ENCODE measurements at regions not wholly inside any gene's neighbourhood (a gene's known extent, or its start where the extent isn't known, plus 50 kb on each side); places are given as distances from the start of the nearest gene placed in this dataset.

DNA sequence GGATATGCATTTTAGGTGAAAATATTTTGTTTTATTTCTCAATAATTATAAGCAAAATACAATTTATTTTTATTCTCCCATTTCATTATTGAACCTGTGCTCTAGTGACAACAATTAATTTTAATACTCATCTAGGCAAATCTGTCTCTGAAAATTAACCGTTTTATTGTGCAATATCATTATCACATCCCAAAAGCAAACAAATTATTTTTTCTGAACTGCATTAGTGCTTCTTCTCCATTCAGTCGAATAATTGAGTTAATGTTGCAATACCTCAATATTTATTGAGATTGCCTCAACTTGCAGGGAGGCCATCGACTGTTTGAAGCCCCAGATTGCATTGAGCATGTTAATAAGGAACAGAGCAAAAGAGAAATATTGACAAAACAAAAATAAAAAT lies 303.2 kb upstream of the LRFN5 start:
- Histone ChIP-seq H3K4me3 (no peak overlapping the region), H3K27me3 (no peaks in the 10 kb centered on the region), H3K9me3 (no peaks in the 10 kb centered on the region), H3K36me3 (no peaks in the 10 kb centered on the region), H3K27ac (no peak overlapping the region), H3K4me1 (no peaks in the 10 kb centered on the region)
- FAIRE-seq = no peak
- WGBS, 2 donors = 42 to 52% methylated on average over 3 of the region's 3 CpGs
- ATAC-seq = no peak
- intact Hi-C loops (cut with DNase I) = no loop called here
- TF ChIP-seq, protein P1, sequence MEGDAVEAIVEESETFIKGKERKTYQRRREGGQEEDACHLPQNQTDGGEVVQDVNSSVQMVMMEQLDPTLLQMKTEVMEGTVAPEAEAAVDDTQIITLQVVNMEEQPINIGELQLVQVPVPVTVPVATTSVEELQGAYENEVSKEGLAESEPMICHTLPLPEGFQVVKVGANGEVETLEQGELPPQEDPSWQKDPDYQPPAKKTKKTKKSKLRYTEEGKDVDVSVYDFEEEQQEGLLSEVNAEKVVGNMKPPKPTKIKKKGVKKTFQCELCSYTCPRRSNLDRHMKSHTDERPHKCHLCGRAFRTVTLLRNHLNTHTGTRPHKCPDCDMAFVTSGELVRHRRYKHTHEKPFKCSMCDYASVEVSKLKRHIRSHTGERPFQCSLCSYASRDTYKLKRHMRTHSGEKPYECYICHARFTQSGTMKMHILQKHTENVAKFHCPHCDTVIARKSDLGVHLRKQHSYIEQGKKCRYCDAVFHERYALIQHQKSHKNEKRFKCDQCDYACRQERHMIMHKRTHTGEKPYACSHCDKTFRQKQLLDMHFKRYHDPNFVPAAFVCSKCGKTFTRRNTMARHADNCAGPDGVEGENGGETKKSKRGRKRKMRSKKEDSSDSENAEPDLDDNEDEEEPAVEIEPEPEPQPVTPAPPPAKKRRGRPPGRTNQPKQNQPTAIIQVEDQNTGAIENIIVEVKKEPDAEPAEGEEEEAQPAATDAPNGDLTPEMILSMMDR (IDR thresholded peaks at IDR 0.05) = no peak
- DNase-seq = no peak

GRCh38 chr14:41302776-41303175 lies 303.9 kb upstream of the LRFN5 start:
- Histone ChIP-seq H3K27ac (no peak overlapping the region), H3K9me3 (no peaks in the 10 kb centered on the region), H3K4me3 (no peak overlapping the region), H3K4me1 (no peaks in the 10 kb centered on the region), H3K27me3 (no peaks in the 10 kb centered on the region), H3K36me3 (no peaks in the 10 kb centered on the region)
- 64 to 74% methylated on average over 3 of the region's 3 CpGs for WGBS, 2 donors
- no peak for ATAC-seq
- TF ChIP-seq, protein P1 (IDR thresholded peaks at IDR 0.05) = no peak
- no peak for DNase-seq
- FAIRE-seq = no peak
- intact Hi-C loops (cut with DNase I) = no loop called here

DNA sequence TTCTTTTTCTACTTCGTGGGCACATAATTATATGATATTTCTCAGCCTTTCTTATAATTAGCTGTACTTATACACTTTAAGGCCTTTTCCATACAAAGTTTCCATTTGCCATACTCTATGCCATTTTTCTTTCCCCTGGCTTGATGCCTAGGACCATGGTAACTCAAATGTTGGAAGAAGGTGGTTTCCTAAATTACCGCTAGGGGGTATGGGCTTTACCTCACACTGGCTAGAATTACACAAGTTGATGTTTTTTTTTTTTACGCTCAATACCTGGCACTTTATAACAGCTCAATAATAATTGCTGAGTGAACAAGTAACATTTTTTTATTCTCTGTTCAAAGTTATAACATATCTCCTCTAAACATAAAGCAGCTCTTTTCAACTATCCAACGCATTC lies 306.8 kb upstream of the LRFN5 start:
- Histone ChIP-seq H3K36me3 (no peaks in the 10 kb centered on the region), H3K4me3 (no peak overlapping the region), H3K27me3 (peaks cover 0 to 3% (median 0%) of the 10 kb centered on the region in 4 donors), H3K27ac (no peak overlapping the region), H3K4me1 (no peaks in the 10 kb centered on the region), H3K9me3 (no peaks in the 10 kb centered on the region)
- FAIRE-seq (no peak), ATAC-seq (no peak), DNase-seq (no peak)
- WGBS, 2 donors = 53 to 73% methylated on average over 4 of the region's 4 CpGs
- intact Hi-C loops (cut with DNase I) = no loop called here
- TF ChIP-seq, protein P1 (IDR thresholded peaks at IDR 0.05) = no peak

GRCh38 chr14:41298328-41298690 lies 308.4 kb upstream of the LRFN5 start:
- intact Hi-C loops (cut with DNase I) = no loop called here
- DNase-seq = no peak
- H3K27ac ChIP-seq = no peak overlapping the region
- no peaks in the 10 kb centered on the region for H3K9me3 ChIP-seq
- H3K4me3 ChIP-seq = no peak overlapping the region
- H3K4me1 ChIP-seq = no peaks in the 10 kb centered on the region
- ATAC-seq = no peak
- TF ChIP-seq, protein P1 (IDR thresholded peaks at IDR 0.05) = no peak
- no peak for FAIRE-seq
- 45 to 64% methylated on average over 2 of the region's 2 CpGs for WGBS, 2 donors
- H3K27me3 ChIP-seq = peaks cover 0 to 3% (median 0%) of the 10 kb centered on the region in 4 donors
- H3K36me3 ChIP-seq = no peaks in the 10 kb centered on the region

DNA sequence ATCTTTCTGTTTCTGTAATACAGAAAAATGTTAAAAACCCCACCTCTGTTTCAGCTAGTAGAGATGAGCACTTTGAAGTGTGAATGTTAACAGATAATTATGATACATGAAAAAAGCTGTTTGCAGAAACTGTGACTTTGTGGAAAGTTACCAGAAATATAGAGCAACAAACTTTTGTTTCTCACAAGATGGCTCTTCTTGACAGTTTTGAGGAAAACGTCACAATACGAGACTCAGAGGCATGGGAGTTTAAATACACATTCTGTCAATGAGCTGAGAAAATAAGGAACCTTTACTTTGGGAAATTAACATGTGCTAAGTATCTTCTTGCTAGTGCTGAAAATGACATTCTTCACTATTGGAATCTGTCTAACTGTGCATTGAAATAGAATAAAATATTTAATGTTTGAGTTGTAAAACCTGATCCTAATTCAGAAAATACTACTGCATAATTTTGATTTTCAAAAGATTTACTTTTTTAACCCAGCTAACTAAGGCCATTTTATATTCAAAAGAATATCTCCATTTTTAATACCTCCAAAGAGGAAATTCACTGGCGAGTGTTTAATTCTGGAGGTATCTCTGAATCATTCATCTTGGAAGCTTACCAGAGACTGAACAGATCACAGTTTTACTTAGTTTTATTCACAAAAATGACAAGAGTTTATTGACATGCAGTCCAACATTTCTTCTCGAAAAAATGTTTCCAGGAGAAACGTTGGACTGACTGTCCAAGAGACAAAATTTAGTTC lies 308.9 kb upstream of the LRFN5 start:
- Histone ChIP-seq H3K36me3 (no peaks in the 10 kb centered on the region), H3K4me3 (no peak overlapping the region), H3K27me3 (peaks cover 0 to 3% (median 0%) of the 10 kb centered on the region in 4 donors), H3K27ac (no peak overlapping the region), H3K4me1 (no peaks in the 10 kb centered on the region), H3K9me3 (no peaks in the 10 kb centered on the region)
- DNase-seq (no peak), ATAC-seq (no peak), FAIRE-seq (no peak)
- intact Hi-C loops (cut with DNase I) = no loop called here
- TF ChIP-seq, protein P1 (IDR thresholded peaks at IDR 0.05) = no peak
- 32 to 43% methylated on average over 5 of the region's 5 CpGs for WGBS, 2 donors

Measured in pancreas (tissue), 10 donors.